ENCODE measurements at regions not wholly inside any gene's neighbourhood (a gene's known extent, or its start where the extent isn't known, plus 50 kb on each side); places are given as distances from the start of the nearest gene placed in this dataset.

DNA sequence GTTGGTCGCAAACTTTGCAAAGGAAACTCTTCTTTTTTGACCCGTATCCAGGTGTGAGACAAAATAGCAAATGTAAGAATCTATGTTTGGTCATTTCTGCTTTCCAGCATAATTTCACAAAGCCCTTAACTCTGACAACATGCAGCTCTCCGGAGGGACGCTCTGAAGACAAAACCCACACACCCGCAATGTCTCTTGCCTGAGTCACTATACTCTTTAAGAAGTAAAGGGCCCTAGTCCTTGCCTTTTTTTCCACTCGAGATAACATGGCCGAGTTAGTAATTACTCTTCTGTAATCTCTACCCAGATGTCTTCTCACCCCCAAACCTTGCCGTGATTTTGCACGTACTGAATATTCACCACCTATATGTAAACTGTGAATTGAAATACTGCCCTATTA lies 115.7 kb upstream of the ADAMTS9 start:
- TF ChIP-seq, protein P1, sequence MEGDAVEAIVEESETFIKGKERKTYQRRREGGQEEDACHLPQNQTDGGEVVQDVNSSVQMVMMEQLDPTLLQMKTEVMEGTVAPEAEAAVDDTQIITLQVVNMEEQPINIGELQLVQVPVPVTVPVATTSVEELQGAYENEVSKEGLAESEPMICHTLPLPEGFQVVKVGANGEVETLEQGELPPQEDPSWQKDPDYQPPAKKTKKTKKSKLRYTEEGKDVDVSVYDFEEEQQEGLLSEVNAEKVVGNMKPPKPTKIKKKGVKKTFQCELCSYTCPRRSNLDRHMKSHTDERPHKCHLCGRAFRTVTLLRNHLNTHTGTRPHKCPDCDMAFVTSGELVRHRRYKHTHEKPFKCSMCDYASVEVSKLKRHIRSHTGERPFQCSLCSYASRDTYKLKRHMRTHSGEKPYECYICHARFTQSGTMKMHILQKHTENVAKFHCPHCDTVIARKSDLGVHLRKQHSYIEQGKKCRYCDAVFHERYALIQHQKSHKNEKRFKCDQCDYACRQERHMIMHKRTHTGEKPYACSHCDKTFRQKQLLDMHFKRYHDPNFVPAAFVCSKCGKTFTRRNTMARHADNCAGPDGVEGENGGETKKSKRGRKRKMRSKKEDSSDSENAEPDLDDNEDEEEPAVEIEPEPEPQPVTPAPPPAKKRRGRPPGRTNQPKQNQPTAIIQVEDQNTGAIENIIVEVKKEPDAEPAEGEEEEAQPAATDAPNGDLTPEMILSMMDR (IDR thresholded peaks at IDR 0.05) = no peak
- no peak for TF ChIP-seq POLR2A (IDR thresholded peaks at IDR 0.05)

All from thyroid gland (tissue), 4 donors.